ENCODE measurements at regions not wholly inside any gene's neighbourhood (a gene's known extent, or its start where the extent isn't known, plus 50 kb on each side); places are given as distances from the start of the nearest gene placed in this dataset.

- Histone ChIP-seq H3K4me1 (replicated peaks) (no peaks in the 10 kb centered on the region), H3K27me3 (replicated peaks; ENCODE audit: insufficient read depth) (no peaks in the 10 kb centered on the region), H3K4me3 (no peak overlapping the region), H3K27ac (no peak overlapping the region), H3K36me3 (no peaks in the 10 kb centered on the region), H3K9me3 (no peaks in the 10 kb centered on the region)
- intact Hi-C loops (cut with DNase I) = loop anchor here (10.0 kb wide), 1 partner anchor 736 kb away; no protein-coding TSS in a partner anchor
- DNase-seq (ENCODE audit: low spot score) = no peak
- 79% methylated on average over 1 of the region's 1 CpG for whole genome bisulfite sequencing
- no peak for TF ChIP-seq POLR2AphosphoS5 (IDR thresholded peaks at IDR 0.05)
- TF ChIP-seq POLR2A (IDR thresholded peaks at IDR 0.05) = no peak
- TF ChIP-seq CTCF (IDR thresholded peaks at IDR 0.05) = no peak
Measured at GRCh38 chr10:30758338-30758737, 128.8 kb upstream of the LYZL2 start.

GRCh38 chr10:30756896-30757295, 127.3 kb upstream of the LYZL2 start:
- WGBS = 95% methylated on average over 3 of the region's 3 CpGs
- no peak for TF ChIP-seq CTCF (IDR thresholded peaks at IDR 0.05)
- no peak for TF ChIP-seq POLR2A (IDR thresholded peaks at IDR 0.05)
- no peak for TF ChIP-seq POLR2AphosphoS5 (IDR thresholded peaks at IDR 0.05)

GRCh38 chr10:30756151-30756550, 126.6 kb upstream of the LYZL2 start:
- no peaks in the 10 kb centered on the region for H3K4me1 ChIP-seq (replicated peaks)
- 91% methylated on average over 2 of the region's 2 CpGs for WGBS
- intact Hi-C loops (cut with DNase I) = loop anchor here (10.0 kb wide), 1 partner anchor 739 kb away; no protein-coding TSS in a partner anchor
- no peaks in the 10 kb centered on the region for H3K9me3 ChIP-seq
- no peak for DNase-seq (ENCODE audit: low spot score)
- TF ChIP-seq POLR2AphosphoS5 (IDR thresholded peaks at IDR 0.05) (no peak), POLR2A (IDR thresholded peaks at IDR 0.05) (no peak), CTCF (IDR thresholded peaks at IDR 0.05) (no peak)
- no peaks in the 10 kb centered on the region for H3K36me3 ChIP-seq
- no peak overlapping the region for H3K27ac ChIP-seq
- no peaks in the 10 kb centered on the region for H3K27me3 ChIP-seq (replicated peaks; ENCODE audit: insufficient read depth)
- H3K4me3 ChIP-seq = no peak overlapping the region

More at GRCh38 chr10:30756896-30757295, 127.3 kb upstream of the LYZL2 start:
- intact Hi-C loops (cut with DNase I) = loop anchor here (10.0 kb wide), 1 partner anchor 738 kb away; no protein-coding TSS in a partner anchor
- Histone ChIP-seq H3K4me1 (replicated peaks) (no peaks in the 10 kb centered on the region), H3K27ac (no peak overlapping the region), H3K27me3 (replicated peaks; ENCODE audit: insufficient read depth) (no peaks in the 10 kb centered on the region), H3K4me3 (no peak overlapping the region), H3K9me3 (no peaks in the 10 kb centered on the region), H3K36me3 (no peaks in the 10 kb centered on the region)
- DNase-seq (ENCODE audit: low spot score) = no peak

- H3K4me3 ChIP-seq = no peak overlapping the region
- intact Hi-C loops (cut with DNase I) = loop anchor here (10.0 kb wide), 1 partner anchor 739 kb away; no protein-coding TSS in a partner anchor
Measured at GRCh38 chr10:30755441-30755953, 125.9 kb upstream of the LYZL2 start.

More at GRCh38 chr10:30755441-30755953, 125.9 kb upstream of the LYZL2 start:
- Histone ChIP-seq H3K4me1 (replicated peaks) (no peaks in the 10 kb centered on the region), H3K9me3 (no peaks in the 10 kb centered on the region), H3K27ac (no peak overlapping the region), H3K27me3 (replicated peaks; ENCODE audit: insufficient read depth) (no peaks in the 10 kb centered on the region), H3K36me3 (no peaks in the 10 kb centered on the region)
- DNase-seq (ENCODE audit: low spot score) = no peak
- TF ChIP-seq POLR2A (IDR thresholded peaks at IDR 0.05) = no peak
- no peak for TF ChIP-seq CTCF (IDR thresholded peaks at IDR 0.05)
- no peak for TF ChIP-seq POLR2AphosphoS5 (IDR thresholded peaks at IDR 0.05)
- WGBS = 69% methylated on average over 6 of the region's 6 CpGs
